Raji (cell line): ENCODE measurements at regions not wholly inside any gene's neighbourhood (a gene's known extent, or its start where the extent isn't known, plus 50 kb on each side); places are given as distances from the start of the nearest gene placed in this dataset.

ENCODE experiments used
- POLR2A ChIP-seq: IDR thresholded peaks from 2 replicates; pipeline ENCODE4 v1.6.1; 2011; ENCODE audit warnings: low read depth, low read length, control low read depth; ENCODE audit not compliant: insufficient read depth

- no peak for TF ChIP-seq POLR2A
Observed at GRCh38 chr1:38258085-38258627, 211.6 kb upstream of the POU3F1 start.

DNA sequence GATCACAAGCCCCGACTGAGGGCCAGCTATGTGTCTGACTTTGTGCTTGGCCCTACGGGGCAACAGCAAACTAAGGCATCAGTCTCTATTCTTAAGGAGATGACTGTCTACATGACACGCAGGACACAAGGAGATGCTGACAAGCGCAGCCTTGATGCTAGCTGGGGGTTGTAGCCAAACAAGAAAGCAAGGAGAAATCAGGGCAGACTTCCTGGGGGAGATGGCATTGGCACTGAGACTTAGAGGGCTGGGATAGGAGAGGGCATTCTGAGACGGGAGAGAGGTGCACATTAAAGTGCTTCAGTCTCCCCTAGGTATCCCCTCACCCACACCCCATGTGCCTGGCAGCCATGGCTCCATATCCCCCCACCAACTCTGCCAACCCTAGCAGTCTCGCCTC is 210.8 kb upstream of the POU3F1 start:
- no peak for TF ChIP-seq POLR2A

GRCh38 chr1:38256072-38256471 is 209.5 kb upstream of the POU3F1 start:
- TF ChIP-seq POLR2A: no peak

DNA sequence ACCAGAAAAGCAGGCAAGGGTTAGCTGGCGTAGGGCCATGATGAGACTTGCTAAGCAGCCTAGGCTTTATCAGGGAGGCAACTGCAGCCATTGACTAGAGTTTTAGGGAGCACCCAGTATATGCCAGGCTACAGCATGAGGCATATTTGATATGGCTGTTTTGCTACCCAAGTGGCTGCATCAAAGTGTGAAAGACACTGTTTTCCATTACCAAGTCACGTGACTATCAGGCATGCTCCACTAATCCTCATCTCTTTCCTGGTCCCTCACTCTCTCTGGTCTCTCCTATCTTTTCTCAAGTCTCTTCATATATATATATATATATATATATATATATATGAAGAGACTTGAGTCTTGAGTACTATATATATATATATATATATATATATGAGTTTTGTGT is 206.7 kb upstream of the POU3F1 start:
- no peak for TF ChIP-seq POLR2A

- TF ChIP-seq POLR2A: no peak
Observed at GRCh38 chr1:38250356-38250755, 203.8 kb upstream of the POU3F1 start.

- TF ChIP-seq POLR2A: no peak
Observed at GRCh38 chr1:38249001-38249400, 202.4 kb upstream of the POU3F1 start.

- no peak for TF ChIP-seq POLR2A
Observed at GRCh38 chr1:38246955-38247952, 200.7 kb upstream of the POU3F1 start.

- no peak for TF ChIP-seq POLR2A
Observed at GRCh38 chr1:38244218-38244845, 197.7 kb upstream of the POU3F1 start.

DNA sequence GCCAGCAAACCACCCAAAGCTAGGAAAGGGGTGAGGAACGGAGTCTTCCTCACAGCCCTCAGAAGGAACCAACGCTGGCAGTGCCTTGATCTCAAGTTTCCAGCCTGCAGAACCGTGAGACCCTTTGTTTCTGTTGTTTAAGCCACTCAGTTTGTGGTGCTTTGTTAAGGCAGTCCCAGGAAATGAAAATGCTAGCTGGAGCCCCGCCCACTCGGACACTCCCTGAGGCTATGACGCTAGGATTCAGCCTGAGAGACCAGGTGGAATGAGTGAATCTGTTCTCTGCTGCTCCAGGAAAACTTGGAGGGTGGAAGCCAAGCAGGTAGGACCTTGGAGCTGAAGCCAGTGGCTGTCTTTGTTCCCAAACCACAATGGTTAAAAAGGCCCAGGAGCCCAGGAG is 196.5 kb upstream of the POU3F1 start:
- no peak for TF ChIP-seq POLR2A

DNA sequence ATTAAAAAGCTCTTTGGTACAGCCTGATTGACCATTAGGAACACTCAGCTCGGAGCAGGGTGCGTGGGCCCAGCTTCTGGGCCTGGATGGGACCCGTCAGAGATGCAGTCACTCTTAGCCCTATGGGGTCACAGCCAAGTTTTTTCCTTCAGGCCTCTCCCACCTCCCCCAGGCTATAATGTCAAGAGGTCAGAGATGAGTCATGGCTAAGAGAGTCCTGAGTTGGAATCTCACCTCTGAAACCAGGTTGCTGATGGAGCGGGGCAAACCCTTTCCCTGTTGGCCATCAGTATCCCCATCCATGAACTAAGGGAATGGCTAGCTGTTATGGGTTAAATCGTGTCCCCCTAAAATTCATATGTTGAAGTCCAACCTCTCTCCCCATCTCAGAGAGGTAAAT is 195.9 kb upstream of the POU3F1 start:
- TF ChIP-seq POLR2A: no peak

GRCh38 chr1:38241594-38242334 is 195.2 kb upstream of the POU3F1 start:
- no peak for TF ChIP-seq POLR2A

- no peak for TF ChIP-seq POLR2A
Observed at GRCh38 chr1:38240618-38241017, 194.0 kb upstream of the POU3F1 start.

- TF ChIP-seq POLR2A: no peak
Observed at GRCh38 chr1:38239258-38239835, 192.8 kb upstream of the POU3F1 start.

DNA sequence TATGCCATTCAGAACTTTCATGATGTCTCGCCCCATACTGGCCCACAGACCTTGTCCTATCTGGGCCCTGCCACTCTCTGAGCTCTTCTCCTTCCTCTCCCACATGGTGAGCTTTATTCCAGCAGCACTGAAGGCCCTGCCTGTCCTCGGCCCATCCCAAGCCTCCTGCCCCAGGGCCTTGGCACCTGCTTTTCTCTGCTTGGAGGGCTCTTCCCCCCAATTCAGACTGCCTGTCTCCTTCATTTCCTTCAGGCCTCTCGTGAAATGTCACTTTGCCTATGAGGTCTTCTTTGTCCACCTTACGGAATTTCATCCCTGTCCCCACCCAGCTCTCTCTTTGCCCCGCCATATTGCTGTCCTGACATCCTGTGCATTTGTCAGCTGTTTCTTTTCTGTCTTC is 191.7 kb upstream of the POU3F1 start:
- TF ChIP-seq POLR2A: no peak

DNA sequence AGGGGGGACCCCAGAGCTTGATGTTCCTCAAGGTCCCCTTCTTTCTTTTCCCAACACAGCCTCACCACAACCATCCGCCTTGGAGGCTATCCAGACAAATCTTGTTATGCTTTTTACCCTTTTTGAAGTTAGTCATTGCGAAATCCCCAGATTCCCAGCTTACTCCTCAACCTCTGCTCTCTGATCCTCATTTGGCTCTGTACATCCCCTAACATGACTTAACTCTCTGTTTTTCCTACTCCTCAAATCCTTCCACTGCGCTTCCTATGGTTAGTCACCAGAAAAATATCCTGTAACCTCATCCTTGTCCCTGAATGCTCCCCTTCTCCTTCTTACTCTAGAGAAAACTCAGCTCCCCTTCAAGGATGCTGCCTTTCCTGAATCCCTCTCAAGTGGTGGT is 189.1 kb upstream of the POU3F1 start:
- no peak for TF ChIP-seq POLR2A
